Stimulated activated CD4-positive, alpha-beta T cell treated with anti-CD3 and anti-CD28 coated beads, Interleukin-12 subunit alpha, Interleukin-12 subunit beta, amount 100 ng/mL, for 48 hours (primary cell): ENCODE measurements at regions not wholly inside any gene's neighbourhood (a gene's known extent, or its start where the extent isn't known, plus 50 kb on each side); places are given as distances from the start of the nearest gene placed in this dataset.
"Not testable (repeated sequence)": the region's sequence is repeated elsewhere in the genome, so short reads cannot be mapped to it uniquely, and the experiment has no call there.

Experiments used
- DNase-seq, 3 donors: peaks; one replicate each; pipeline ENCODE4 v3.0.0-alpha.2; 2020; ENCODE audit warnings: low read depth in 2 of 3, low spot score in 1 of 3

DNA sequence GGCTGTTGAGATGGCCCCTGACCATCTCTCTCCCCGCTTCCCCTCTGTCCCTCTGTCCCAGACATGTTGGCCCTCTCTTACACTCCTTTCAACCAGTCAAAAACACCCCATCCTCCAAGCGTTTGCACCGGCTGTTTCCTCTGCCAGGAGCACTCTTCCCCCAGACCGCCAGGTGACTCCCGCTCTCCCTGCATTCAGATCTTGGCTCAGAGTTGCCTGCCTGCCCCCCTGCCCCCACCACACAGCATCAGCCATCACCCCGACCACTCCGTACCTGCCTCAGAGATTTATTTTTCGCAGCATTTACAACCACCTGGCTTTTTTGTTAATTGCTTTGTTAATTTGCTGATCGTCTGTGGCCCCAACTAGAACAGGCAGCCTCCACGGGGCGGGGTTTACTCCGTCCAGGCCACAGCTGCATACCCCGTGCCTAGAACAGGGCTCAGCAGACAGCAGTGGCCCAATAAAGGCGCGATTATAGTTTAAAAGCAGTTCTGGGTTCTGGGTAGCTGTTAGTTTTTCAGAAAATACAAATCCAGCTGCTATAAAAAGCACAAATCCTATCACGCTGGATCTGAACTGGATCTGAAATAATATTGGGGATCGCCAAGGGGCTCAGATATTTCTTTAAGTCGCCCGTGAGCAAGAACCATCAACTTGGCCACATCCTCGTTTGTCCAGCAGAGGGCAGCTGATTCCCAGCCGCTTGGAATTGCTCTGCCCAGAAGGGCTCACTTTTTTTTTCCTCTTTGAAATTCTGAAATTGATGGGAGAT, 173.6 kb downstream of the IRF8 start:
- peak; percentile 11 to 37 (median 20) for DNase-seq

DNA sequence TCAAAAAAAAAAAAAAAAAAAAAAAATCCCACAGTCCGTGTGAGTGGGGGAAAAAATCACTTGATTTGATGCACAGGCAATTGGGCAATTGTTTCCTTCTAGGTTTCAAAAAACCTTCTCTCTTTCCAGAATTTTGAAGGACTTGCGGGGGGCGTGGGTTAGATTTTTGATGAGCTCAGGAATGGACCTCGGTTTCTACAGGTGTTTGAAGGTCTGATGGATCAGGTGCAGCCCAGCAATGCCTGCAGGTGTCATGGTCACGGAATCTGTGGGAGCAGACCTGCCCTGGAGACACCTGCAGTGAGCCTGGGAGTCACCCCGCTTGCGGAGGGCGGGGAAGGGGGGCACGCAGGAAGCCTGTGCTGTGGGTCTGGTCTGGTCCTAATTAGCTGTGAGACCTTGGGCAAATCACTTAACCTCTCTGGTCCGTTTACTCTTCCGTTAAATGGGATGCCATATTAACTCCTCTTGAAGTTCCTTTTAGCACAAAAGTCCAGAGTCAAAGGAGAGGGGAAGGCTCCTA, 174.2 kb downstream of the IRF8 start:
- no peak for DNase-seq

DNA sequence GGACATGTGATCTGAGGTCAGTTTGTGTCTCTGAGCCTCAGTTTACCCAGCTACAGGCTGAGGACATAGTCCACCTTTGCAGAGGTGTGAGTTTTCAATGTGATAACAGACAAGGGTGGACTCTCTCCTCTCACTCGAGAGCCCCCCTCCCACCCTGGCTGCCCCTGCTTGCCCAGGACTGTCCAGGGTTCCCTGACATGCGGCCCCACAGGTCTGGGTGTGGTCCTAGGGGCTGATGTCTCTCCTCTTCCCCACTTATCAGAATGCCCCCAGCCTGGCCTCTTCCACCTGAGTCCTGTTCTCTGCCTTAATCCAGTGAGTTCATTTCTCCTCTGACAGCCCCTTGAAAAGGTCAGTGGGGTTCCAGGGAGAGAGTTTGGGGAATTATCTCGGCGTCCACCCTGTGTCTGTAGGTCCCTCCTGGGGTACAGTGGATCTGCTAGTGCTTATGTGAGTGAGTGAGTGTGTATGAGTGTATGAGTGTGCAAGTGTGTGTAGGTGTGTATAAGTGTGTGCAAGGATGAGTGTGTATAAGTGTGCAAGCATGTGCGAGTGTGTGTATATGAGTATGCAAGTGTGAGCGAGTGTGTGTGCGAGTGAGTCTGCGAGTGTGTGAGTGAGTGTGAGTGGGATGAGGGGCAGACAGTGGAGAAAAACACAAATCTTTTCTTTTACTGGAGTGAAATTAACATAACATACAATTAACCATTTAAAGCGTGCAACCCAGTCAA, 175.0 kb downstream of the IRF8 start:
- no peak for DNase-seq

DNA sequence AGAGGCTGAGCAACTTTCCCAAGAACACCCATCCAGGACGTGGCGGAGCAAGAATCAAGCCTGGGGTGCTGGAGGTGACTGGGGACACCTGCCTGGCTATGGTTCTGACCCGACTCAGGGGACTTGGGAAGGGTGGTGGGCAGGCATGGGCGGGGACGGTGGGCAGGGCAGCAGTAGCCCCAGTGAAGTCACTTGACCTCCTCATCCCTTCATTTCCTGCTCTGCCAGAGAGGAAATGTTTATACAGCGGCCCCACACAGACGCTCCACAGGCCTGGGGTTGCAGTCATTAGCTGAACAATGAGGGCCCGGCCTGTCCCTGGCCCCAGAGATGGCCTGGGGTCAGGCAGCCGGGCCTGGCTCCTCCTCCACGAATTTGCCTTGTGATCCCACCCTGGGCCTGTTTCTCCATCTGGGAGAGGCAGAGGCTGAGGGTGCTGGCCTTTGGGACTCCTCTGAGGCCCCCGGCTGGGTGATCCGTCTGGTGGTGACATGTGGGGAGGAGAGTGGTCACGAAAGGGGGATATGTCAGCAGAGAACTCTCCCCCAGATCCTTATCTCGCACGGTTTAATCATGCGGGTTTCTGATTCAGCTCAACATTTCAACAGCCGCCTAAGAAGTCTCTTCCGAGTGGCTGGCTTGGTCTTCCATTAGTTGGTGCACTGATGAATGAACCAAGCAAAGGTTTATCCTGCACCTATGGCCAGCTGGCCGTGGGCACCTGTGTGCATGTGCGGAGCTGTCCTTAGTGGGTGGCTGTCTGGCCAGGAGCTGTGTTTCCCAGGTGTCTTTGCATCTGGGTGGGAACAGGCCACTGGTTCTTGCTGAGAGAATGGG, 175.9 kb downstream of the IRF8 start:
- DNase-seq: no peak

DNA sequence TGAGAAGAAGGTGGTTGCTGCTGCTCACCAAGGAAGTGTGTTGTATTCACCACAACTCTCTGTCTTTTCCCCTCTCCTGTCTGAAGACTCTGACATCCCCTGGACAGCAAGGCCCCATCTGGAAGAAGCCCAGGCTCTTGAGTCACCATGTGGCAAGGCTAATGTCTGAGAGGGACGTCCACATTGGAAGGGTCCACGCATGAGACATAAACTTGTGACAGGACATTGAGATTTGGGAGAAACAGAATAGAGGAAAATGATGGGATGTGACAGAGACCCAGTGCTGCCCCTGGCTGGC, 176.5 kb downstream of the IRF8 start:
- no peak for DNase-seq

DNA sequence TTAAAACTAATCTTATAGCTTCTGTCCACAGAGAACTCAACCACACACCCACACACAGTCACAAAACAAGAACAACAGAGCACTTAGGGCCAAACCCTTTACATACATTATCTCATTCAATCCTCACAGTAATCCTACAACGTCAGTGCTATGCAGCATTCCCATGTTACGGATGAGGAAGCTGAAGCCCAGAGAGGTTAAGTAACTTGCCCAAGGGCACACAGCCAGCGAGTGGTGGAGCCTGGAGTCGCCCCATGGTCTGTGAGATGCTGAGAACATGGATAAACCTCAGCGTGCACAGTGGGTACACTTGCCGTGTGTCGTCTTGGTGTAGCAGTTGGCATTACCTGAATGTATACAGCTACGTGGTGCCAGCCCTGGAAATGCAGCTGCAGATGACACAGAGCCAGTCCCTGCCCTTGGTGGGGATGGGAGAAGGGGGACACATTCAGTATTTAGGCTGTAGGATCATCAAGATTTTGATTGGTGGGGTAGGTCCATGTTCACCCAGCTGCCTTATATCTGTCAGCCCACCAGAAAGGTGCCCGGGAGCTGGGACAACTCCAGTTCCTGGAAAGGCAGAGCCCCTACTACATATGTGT, 177.0 kb downstream of the IRF8 start:
- DNase-seq: no peak

DNA sequence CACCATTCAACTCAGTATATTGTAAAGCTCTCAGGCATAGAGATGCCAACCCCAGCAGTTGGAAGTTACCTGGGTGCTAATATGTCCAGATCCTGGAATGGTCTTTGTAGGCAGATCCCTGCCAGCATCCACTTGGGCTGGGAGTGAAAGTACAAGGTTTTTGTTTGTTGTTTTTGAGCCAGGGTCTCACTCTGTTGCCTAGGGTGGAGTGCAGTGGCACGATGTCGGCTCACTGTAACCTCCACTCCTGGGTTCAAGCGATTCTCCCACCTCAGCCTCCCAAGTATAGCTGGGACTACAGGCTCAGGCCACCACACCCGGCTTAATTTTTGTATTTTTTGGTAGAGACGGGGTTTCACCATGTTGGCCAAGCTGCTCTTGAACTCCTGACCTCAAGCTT, 177.6 kb downstream of the IRF8 start:
- no peak for DNase-seq

DNA sequence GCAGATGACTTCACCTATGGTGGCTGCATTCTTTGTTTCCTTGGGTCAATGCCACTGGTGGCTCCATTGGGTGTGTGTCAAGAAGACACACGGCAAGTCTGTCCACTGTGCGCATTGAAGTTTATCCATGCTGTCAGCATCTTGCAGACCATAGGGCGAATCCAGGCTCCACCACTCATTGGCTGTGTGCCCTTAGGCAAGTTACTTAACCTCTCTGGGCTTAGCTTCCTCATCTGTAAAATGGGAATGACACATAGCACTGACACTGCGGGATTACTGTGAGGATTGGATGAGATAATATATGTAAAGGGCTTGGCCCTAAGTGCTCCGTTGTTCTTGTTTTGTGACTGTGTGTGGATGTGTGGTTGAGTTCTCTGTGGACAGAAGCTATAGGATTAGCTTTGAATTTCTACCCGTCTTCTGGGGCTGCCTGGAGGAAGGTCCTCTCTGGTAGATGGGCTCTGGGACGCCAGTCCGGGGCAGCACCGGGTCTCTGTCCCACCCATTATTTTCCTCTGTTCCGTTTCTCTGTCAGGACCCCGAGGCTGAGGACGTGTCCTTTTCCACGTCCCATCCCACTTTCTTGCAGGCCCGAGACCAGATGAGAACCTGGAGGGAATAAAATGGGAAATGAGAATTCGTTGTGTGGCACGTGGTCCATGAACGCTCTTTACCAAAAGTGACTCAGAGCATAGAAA, 178.4 kb downstream of the IRF8 start:
- no peak for DNase-seq

DNA sequence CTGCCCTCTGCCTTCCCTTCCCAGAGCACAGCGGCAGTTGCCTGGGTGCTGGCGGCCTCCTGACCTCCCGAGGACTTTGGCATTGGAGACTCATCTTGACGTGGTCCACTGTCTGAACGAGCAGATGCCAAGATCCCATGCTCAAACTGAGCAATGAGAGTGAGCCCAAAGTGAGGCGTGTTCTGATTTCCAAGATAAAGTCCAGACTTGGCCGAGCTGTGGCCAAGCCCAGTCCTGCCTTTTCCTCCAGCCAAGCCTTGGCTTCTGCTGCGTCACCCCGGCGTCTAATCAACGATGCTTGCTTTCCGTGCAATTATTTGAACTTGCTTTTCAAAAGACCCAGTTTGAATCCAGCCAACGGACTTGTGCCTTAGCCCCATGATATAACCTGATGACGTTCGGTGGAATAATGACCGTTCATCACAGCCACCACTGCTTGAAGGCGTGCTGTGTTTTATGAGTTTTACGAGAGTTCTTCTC, 179.2 kb downstream of the IRF8 start:
- no peak for DNase-seq

DNA sequence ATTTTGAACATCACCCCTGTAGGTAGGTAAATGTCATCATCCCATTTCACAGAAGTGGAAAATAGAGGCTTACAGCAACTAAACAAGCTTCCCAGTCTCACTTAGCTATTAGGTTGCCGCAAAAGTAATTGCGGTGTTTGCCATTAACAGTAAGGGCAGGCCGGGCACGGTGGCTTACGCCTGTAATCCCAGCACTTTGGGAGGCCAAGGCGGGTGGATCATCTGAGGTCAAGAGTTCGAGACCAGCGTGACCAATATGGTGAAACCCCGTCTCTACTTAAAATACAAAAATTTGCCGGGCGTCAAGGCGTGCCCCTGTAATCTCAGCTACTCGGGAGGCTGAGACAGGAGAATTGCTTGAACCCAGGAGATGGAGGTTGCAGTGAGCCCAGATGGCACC, 179.7 kb downstream of the IRF8 start:
- not testable (repeated sequence) for DNase-seq

DNA sequence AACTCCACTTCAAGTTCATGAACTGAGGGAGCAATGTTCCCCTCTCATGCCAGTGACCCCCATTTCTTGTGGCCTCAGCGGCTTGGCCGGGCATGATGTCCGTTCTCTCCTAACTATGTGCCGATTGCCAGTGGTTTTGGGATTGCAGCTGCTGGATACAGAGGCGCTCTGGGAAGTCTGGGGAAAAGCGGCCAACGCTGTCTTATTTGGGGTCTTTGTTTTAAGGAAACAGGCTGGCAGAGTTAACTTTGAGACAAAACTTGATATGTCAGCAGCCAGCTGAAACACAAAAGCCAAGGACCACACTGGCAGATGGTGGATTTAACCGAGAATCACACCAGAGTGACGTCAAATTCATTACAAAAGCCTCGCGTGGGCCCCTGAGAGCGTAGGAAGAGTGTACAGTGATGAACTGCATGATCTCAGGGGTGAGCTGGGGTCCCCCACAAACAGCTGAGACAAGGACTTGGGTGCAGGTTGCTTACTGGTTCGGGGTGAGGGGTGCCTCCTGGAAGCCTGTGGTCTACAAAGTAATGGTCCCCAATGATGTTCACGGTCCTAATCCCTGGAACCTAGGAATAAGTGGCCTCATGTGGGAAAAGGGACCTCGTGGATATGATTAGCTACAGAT, 180.4 kb downstream of the IRF8 start:
- DNase-seq: no peak

DNA sequence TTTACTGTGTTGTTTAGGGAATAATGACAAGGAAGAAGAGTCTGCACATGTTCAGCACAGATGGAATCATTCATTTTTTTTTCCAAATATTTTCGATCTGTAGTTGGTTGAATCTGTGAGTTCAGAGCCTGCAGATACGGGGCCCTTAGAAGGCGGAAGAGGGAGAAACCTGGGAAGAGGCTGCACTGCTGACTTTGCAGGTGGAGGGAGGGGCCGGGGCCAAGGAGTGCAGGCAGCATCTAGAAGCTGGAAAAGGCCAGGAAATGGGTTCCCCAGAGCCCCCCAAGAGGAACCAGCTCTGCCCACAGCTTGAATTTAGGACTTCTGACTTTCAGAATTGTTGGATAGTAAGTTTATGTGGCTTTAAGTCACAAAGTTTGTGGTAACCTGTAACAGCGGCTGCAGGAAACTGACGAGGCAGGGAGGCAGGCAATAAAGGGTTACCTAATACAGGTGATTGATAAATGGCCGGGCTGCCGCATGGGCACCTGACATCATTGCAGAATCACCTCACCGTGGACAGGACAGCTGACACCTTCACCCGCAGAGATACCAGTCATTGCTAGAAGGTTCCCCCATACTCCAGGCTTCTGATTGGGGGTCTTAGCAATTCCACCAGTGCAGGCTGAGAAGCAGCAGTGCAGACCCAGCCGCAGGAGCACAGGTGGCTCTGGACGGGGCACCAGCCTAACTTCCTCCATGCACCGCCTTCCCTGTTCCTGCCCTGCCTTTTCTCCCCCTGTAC, 181.3 kb downstream of the IRF8 start:
- no peak for DNase-seq

DNA sequence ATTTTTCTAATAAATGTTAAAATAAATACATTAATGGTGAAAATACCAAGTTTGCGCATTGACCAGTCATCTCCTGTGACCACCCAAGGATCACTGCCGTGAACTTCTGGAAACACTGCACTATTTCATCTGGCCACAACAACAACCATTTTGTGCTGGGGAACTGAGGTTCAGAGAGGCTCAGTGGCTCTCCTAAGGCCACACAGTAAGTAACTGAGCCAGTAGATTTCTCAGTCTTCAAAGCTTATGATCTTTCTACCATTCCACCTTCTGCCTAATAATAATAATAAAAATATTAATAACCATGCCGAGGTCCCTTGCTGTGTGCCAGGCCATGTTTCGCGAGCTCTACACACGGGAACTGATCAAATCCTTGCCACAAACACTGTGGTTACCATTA, 182.0 kb downstream of the IRF8 start:
- no peak for DNase-seq

DNA sequence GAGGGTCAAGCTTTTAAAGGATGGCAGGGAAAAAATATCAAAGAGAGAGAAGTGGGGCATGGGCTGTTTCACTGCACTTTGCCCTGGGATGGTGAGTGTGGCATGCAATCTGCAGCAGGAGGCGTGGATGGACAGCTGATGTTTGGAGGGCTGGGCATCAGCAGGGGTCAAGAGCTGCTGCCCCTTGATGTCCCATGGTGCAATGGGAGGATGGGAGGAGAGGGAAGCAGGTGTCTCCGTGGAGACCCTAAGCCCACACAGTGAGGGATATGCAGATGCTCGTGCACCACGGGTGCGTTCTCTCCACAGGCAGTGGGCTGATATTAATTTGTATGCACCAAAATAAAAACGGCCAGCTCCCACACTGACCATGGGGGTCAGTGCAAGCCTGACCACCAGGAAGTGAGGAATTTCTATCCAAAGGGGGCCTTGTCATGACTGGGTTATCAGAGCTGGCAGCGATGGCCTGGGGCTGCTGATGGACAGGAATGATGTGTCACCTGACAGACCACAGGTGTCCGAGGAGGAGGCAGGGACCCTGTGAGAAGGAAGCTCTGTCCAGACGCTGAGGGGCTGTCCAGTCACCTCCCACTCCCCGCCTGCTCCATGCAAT, 183.6 kb downstream of the IRF8 start:
- no peak for DNase-seq

DNA sequence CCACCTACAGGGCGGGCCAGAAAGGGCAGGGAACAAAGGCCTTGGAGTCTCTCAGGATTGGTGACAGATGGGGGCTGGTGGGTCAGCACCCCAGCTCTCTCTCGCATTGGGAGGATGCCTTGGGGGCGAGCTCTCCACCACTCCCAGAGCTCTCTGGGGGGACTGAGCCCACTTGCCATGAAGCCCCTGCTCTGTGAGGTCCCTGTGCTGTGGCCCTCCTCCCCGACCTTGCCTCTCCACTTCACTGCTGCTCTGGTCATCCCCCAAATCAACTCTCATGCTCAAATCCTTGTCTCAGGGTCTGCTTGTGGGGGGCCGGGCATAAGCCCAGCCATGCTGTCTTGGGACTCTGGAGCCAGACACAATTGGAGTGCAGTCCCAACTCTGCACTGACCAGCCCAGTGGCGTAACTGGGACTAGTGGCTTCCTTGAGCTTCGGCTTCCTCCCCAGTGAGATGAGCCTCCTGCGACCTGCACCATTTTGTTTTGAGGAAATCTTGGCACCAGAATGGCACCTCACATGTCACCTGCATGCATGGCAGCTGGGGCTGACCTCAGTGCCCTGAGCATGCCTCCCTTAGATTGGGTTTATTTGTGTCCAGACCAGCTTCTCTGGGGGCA, 184.5 kb downstream of the IRF8 start:
- no peak for DNase-seq

DNA sequence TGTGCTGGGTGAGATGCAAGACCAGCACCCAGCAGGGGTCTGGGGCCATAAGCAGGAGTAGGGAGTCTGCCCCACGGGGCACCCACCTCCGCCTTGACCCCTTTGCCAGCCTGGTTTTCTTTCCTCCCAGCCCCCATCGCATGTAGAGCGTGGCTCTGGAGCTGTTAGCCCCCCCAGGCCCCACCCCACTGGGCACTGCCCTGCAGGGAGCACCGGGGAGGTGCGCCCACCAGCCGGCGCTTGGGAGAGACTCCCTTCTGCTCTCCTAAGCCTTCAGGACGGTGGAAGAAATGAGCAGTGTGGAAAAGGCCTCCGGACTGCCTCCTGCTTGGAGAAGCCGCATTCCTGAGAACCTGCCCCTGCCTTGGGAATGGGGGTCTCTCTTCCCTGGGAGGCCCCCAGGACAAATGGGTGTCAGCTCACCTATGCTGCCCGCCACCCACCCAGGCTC, 186.2 kb downstream of the IRF8 start:
- no peak for DNase-seq

DNA sequence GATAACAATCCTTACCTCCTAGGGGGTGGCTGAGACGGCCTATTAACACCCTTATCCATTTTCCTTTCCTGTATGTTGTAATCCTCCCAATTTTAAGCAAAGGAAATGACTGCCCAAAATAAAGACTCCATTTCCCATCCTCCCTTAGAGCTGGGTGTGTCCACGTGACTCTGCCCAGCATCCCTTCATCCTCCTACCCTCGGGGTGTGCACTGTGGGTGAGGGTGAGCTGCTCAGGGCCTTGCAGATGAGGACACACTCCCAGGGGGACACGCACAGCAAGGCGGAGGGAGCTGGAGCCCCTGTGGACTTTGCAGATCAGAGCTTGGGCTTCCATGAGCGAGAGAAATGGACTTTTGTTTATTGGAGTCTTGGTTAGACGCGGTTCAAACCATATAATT, 186.8 kb downstream of the IRF8 start:
- no peak for DNase-seq

DNA sequence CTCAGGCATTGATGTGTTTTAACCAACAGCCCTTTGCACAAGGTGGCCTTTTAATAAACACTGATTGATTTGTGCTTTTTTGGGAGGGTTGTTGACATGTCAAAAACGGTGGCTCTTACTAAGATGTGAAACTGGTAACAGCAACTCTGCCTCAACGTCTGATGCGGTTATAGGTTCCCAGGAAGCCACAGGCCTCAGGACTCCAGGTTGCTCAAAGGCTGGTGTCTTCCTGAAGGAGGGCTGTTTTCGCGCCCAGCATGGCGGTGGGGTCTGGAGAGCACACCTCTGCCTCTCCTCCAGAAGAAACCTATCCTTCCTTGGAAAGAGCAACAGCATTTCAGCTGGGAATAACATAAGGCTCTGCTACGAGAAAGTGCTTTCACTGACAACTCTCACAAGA, 187.5 kb downstream of the IRF8 start:
- DNase-seq: no peak
